HG03103 (cell line): ENCODE measurements at regions not wholly inside any gene's neighbourhood (a gene's known extent, or its start where the extent isn't known, plus 50 kb on each side); places are given as distances from the start of the nearest gene placed in this dataset.
"Not testable (repeated sequence)": the region's sequence is repeated elsewhere in the genome, so short reads cannot be mapped to it uniquely, and the experiment has no call there.

Experiments
- ATAC-seq: cut with Tn5 transposase; IDR thresholded peaks from one replicate; pipeline ENCODE4 v1.9.1; 2021; ENCODE audit warnings: low read depth; ENCODE audit not compliant: unreplicated experiment

DNA sequence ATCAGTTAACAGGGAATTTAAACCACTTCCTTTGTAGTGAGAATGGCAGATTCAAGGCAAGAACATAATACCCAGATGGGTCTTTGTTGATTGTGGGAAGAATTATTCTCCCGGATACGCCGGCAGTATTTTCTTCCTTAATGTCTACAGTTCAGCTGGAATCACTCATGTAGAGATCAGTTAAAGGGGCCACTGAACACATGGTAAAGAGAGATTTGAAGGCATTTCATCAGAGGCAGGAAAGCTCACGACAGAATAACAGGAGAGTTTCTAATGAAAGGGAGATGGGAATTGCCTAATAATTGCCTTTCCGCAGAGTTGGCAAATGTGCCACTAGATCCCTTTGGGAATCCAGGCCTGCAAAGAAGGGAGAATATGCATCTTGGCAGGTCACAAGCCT, 327.7 kb upstream of the ZNF804A start:
- ATAC-seq, result no peak

DNA sequence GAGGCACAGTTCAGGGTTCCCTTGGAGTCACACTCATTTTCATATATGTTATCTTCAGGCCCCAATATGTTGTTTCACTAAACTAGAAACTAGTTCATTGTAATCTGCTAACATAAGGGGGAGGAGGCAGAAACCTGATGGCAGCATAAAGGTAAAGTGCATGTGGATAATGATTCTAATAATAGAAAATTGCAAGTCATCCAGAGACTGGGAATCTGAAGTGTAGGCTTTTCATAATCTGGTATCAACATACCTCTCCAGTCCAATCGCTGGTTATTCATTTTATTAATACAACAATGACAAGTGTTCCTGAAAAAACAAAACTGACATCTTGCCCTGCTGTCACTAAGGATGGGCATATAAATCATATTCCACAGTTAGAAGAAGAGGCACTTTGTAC, 326.3 kb upstream of the ZNF804A start:
- no peak for ATAC-seq

DNA sequence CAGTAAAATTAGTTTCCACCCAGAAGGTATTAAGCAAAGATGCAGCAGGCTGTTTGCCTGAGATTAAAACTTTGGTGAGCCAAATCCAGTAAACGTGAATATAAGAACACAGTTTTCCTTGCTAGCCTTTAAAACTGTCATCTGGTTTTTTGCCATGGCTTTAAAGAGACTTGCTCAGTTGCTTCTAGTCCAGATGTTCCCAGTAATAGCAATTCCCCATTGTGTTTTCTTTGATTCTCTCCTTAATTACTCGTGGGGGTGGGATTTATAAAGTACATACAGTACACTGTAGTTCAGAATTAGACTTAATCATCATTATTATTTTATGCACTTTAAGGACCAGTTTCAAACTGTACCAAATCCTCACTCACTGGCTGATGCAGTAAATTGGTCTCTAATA, 303.5 kb upstream of the ZNF804A start:
- no peak for ATAC-seq

DNA sequence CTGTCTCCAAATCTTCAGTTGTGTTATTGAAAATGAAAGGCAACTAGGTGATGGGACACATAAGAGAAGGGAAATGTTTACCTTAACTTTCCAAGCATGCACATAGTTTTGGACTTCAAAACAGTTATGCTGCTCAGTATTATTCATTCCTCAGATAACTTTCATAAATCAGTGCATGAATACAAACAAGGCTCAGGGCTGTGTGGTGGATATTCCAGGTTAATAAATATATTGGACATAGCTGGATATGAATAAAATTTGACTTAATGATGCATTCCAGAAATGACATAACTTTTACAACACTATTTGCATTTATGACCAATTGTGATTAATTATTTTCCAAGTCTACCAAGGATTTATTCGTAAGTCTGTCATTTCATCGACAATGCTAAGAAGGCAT, 301.2 kb upstream of the ZNF804A start:
- ATAC-seq, result no peak

DNA sequence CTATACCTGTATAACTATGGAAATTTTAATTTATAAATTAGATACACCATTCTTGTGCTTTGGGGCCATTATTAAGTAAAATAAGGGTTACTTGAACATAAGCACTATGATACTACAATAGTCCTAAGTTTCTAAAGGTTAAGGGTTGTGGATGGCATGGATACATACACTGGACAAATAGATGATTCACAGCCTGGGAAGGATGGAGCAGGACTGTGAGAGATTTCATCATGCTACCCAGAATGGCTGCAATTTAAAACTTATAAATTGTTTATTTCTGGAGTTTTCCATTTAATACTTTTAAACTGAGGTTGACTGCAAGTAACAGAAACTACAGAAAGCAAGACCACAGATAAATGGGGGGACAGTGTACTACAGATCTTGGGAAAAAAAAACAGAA, 295.8 kb upstream of the ZNF804A start:
- no peak for ATAC-seq

DNA sequence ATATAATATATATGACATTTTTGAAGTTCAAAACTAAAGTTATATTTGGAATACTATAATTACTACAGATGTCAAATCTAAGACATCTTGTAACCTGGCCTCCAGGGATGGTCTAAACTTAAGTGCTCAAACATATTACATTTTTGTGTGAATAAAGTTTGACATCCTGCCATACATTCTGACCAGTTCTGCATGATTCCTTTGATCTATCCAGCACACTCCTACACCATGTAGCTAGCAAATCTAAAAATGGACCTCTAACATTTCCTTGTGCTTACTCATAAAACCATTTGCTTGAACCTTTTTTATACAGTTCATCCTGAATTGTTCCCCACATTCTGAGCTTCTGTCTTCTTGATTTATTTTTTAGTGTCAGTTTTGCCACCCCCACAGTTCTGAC, 294.3 kb upstream of the ZNF804A start:
- ATAC-seq, result no peak

DNA sequence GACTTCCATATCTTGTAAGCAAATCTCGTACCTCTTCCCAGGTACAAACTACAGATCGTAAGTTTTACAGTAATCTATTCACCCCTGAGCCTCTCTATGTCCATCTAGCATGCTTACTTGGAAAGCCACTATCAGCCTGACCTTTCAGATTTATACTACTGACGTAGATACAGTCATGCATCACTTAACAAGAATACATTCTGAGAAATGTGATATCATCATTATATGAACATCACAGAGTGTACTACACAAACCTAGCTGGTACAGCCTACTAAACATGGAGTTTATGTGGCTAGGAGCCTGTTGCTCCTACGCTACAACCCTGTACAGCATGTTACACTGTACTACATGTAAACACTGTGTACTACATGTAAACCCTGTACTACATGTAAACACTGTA, 293.2 kb upstream of the ZNF804A start:
- ATAC-seq, result no peak

DNA sequence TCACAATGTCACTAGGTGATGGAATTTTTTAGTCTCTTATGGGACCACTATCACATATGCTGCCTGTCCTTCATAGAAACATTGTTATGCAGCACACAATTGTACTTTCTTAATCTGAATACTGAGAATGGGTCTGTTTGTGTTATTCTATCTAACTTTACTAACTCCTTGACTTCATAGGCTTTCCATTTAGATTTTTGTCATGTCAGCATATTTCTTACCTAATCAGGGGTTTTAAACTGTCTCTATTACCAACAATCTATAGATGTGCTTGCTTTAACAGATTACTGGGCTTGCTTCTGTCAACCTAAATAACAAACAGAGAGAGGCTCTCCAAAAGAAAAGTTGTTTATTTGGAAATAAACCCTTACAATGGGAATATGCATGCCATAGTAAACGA, 289.6 kb upstream of the ZNF804A start:
- no peak for ATAC-seq

DNA sequence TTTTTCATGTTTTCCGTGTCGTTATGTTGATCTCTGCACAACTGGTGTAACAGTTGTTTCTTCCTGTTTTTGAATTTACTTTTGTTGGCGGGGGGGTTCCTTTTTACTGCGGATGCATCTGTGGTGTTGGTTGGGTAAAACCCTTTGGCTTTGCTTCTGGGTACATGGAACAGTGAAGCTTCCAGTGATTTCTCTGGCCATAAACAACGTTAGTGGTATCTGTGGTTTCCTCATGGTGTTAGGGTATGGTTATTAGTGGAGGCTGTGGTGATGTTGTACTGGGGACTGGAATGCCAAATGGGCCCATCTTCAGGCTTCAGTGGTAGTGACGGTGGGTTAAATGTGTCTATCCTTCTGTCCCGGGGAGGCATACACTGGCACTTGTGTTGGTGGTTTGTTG, 285.4 kb upstream of the ZNF804A start:
- ATAC-seq, result no peak

DNA sequence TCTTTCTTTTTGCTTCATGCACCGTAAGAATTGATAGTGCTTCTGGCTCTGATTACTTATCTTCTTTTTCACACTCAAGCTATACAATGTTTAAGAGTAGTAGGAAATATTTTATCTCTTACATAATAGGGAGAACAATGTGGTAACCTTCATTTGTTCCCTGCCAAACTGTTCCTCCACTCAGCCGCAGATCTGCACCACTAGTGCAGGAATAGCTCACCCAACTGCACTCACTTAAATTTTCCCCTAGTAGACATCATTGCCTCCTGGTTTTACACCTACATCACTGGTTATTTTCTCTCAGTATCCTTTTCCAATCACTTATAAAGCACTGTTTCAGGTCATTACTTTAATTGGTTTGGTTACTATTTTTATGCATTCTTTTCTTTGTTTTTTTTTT, 283.5 kb upstream of the ZNF804A start:
- no peak for ATAC-seq

DNA sequence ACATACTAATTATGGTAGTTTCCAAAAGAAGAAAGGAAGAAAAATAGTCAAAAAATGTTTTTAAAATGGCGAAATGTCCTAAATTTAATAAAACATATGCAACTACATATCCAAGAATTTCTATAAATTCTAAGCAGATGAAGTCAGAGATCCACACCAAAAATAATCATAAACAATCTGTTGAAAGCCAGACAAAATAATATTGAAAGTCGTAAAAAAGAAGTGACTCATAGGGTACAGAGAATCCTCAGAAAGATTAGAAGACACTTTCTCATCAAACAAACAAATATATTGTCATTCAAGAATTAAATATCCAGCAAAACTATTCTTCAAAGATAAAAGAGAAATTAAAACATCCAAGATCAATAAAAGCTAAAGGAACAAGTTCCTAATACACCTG, 281.4 kb upstream of the ZNF804A start:
- ATAC-seq, result no peak

DNA sequence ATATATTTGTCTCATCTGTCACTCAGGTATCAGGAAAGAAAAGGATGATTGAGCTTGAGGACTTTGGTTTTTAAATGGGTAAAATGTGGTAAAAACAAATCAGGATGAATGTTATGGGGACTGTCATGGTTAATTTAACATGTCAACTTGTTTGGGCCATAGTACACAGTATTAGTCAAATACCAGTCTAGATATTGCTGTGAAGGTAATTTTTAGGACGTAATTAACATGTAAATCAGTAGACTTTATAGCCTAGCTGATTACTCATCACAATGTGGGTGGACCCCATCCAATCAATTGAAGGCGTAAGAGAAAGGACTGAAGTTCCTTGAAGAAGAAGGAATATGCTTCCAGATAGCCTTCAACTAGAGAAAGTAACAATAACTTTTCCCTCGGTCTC, 275.7 kb upstream of the ZNF804A start:
- no peak for ATAC-seq

DNA sequence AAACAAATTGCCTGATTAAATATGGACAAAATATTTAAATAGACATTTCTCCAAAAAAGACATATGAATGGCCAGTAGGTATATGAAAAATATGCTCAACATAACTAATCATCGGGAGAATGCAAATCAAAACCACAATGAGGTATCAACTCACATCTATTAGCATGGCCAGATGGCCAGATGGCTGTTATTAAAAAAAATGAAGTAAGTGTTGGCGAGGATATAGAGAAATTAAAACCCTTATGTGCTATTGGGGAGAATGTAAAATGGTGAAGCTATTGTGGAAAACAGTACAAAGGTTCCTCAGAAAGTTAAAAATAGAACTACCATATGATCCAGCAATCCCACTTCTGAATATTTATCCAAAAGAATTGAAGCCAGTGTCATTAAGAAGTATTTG, 272.3 kb upstream of the ZNF804A start:
- no peak for ATAC-seq

DNA sequence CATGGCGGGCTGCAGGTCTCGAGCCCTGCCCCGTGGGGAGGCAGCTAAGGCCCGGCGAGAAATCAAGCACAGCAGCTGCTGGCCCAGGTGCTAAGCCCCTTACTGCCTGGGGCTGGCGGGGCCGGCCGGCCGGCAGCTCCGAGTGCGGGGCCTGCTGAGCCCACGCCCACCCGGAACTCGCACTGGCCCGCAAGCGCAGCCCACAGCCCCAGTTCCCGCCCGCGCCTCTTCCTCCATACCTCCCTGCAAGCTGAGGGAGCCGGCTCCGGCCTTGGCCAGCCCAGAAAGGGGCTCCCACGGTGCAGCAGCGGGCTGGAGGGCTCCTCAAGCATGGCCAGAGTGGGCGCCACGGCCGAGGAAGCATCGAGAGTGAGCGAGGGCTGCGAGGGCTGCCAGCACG, 270.5 kb upstream of the ZNF804A start:
- not testable (repeated sequence) for ATAC-seq

DNA sequence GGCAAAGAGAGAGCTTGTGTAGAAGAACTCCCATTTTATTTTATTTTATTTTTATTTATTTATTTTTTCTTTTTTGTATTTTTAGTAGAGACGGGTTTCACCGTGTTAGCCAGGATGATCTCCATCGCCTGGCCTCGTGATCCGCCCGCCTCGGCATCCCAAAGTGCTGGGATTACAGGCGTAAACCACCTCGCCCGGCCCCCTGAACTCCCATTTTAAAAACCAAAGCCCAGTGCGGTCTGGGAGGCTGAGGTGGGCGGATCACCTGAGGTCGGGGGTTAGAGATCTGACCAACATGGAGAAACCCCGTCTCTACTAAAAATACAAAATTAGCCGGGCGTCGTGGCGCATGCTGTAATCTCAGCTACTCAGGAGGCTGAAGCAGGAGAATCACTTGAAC, 267.8 kb upstream of the ZNF804A start:
- ATAC-seq, result not testable (repeated sequence)

DNA sequence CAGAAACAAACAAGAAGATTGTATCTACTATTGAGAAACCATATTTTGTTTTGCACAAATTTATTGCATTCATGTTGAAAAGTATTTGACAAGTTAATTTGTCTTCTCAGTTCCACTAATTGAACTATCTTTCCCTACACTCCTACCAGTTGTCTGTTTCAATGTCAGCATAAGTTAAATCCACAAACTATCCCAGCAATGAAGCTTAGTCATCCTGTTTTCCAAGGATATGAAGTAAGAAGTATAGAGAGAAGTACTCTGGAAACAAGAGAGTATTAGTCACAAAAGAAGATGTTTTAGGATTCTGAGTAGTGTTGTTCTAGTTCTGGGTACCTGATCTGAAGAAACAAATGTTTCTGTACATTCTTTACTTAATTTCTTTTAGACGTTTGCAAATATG, 261.6 kb upstream of the ZNF804A start:
- no peak for ATAC-seq

DNA sequence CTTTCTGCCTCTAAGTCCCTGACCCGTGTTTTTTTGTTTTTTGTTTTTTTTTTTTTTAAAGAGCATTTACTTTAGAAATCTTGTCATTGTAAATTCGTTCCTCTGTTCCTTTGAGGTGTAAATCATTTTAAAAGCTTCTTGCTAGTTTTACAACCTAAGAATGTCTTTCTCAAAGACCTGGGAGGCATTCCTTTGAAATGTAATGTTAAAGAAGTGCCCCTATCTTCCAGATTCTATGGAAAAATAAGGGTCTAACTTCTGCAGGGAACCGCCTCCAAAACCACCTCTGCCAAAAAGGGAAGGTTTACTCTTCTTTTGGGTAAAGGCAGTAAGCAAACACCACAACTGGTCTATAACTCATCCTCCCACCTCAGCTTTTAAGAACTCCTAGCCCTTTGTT, 259.6 kb upstream of the ZNF804A start:
- no peak for ATAC-seq

DNA sequence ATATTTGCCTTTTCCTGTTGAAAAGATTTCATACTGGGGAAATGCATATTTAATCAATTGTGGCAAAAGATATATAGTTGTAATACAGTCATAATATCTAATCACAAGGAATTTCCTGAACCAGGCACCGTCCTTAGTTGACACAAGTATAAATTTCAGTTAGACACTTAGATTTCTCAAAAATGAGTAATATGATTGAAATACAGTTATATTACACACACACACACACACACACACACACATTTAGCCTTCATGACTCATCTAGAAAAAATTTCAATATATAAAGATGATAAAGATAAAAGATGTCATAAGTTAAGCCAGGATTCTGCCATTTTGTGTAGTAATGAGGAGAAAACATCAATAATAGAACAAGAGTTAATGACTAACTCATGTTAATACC, 258.4 kb upstream of the ZNF804A start:
- ATAC-seq, result no peak

DNA sequence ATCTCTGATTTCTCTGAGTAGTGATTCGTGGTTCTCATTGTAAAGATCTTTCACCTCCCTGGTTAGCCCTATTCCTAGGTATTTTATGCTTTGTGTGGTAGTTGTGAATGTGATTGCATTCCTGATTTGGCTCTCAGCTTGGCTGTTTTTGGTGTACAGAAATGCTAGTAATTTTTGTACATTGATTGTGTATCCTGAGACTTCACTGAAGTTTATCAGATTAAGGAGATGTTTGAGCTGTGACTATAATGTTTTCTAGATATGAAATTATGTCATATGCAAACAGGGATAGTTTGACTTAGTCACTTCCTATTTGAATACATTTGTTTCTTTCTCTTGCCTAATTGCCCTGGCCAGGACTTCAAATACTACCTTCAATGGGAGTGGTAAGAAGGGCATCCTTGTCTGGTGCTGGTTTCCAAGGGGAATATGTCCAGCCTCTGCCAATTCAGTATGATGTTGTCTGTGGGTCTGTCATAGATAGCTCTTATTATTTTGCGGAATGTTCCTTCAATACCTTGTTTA, 251.9 kb upstream of the ZNF804A start:
- no peak for ATAC-seq

DNA sequence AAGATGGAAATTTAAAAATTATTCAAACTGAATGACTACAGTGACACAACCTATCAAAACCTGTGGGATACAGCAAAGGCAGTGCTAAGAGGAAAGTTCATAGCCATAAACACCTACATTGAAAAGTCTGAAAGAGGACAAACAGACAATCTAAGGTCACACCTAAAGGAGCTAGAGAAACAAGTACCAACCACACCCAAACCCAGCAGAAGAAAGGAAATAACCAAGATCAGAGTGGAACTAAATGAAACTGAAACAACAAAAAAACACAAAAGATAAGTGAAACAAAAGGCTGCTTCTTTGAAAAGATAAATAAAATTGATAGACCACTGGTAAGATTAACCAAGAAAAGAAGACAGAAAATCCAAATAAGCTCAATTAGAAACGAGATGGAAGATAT, 247.2 kb upstream of the ZNF804A start:
- ATAC-seq, result no peak

DNA sequence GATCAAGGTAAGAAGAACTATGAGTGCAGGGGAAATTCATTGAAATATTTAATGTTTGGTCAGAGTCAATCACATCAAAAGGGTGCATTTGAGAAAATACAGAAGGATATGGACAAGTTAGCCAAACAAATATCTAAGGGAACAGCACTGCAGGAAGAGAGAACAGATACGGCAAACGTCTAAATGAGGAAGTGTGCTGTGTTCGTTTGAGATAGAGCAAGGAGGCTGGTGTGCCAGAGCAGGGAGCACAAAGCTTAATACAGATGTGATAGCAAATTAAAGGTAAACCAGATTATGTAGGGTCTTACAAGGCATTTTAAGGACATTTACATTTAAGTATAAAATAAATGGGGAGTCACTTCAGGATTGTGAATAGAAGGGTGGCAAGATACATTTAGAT, 241.3 kb upstream of the ZNF804A start:
- ATAC-seq, result no peak

DNA sequence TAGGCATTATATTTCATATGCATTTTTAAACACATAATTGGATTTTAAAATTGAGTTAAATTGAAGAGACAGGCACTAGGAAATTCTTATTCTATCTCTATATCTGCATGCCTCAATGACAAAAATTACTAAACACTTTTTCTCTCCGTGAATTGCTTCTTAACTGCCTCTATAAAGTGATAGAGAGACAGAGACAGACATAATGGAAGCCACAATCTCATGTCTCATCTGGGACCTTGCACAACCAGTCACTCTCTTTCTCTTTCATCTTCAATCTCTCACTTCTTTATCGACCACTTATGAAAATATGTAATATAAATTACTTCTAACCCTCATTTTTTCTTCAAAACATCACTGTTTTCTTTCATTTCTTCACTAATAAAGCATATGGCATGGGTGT, 238.9 kb upstream of the ZNF804A start:
- no peak for ATAC-seq

DNA sequence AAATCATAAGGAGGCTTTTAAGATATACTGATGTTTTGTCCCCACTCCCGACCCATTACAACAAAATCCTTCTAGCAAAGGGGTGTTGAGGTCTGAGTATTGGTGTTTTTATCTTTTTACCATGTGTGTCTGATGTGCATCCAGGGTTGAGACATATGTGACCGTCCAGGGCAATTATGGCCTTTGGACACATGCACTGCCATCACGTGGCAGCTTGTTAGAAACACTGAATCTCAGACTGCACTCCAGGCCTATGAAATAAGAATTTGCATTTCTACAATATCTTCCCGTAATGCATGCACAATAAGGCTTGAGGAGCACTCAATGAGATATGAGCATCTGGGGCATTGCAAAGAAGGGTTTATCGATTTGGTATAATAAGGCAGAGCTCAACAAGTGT, 235.1 kb upstream of the ZNF804A start:
- ATAC-seq, result no peak

DNA sequence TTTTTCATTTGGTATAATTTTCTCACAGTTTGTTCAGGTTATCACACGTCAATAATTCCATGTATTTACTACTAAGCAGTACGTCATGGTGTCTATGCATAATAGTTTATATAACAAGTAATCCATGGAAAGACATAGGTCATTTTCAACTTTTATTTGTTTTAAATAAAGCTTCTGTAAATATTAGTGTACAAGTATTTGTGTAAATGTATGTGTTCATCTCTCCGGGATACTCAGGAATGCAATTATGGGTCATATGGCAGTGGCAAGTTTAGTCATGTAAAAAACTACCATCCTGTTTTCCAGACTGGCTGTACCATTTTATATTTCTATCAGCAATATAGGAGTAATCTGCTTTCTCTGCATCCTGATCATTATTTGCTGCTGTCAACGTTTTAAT, 231.1 kb upstream of the ZNF804A start:
- no peak for ATAC-seq
